Ovary (tissue), 3 donors: ENCODE measurements at regions not wholly inside any gene's neighbourhood (a gene's known extent, or its start where the extent isn't known, plus 50 kb on each side); places are given as distances from the start of the nearest gene placed in this dataset.

ENCODE experiments used
- CTCF ChIP-seq, 3 donors: fragments of 450-650 bp in 2 of 3; fragments of 200-600 bp in 1 of 3; IDR thresholded peaks; one replicate each; pipeline versions ENCODE4 v1.5.1 to v1.8.0; 2016 to 2022; ENCODE audit warnings: antibody characterized with exemption in 3 of 3, mild to moderate bottlenecking in 1 of 3
- EP300 ChIP-seq: sonication (generic); formaldehyde crosslinking; IDR thresholded peaks from one replicate; pipeline ENCODE4 v1.6.1; 2017; ENCODE audit warnings: antibody characterized with exemption
- POLR2A ChIP-seq: fragments of 450-650 bp; IDR thresholded peaks from one replicate; pipeline ENCODE4 v1.6.1; 2017; ENCODE audit warnings: antibody characterized with exemption, mild to moderate bottlenecking, moderate library complexity
- donor health status: DM: no; HTN: no; CAD: no.

GRCh38 chr1:23610677-23611076 is 51.4 kb upstream of the ID3 start:
- TF ChIP-seq EP300: no peak
- no peak for TF ChIP-seq POLR2A
- no peak for TF ChIP-seq CTCF (IDR thresholded peaks at IDR 0.05)
